Hematopoietic multipotent progenitor cell (in vitro differentiated cells): ENCODE measurements at regions not wholly inside any gene's neighbourhood (a gene's known extent, or its start where the extent isn't known, plus 50 kb on each side); places are given as distances from the start of the nearest gene placed in this dataset.

Experiments used
- DNase-seq, 3 donors: peaks; one replicate each; pipeline ENCODE4 v3.0.0-alpha.2; 2011 to 2015; ENCODE audit warnings: low read depth in 2 of 3, low spot score in 2 of 3

GRCh38 chr15:93300796-93301195 lies 211.8 kb upstream of the RGMA start:
- no peak for DNase-seq

- DNase-seq: no peak
Observed at GRCh38 chr15:93299675-93300074, 210.7 kb upstream of the RGMA start.

GRCh38 chr15:93298901-93299300 lies 209.9 kb upstream of the RGMA start:
- DNase-seq: no peak

GRCh38 chr15:93296759-93297500 lies 207.9 kb upstream of the RGMA start:
- no peak for DNase-seq

- no peak for DNase-seq
Observed at GRCh38 chr15:93294896-93295295, 205.9 kb upstream of the RGMA start.

- no peak for DNase-seq
Observed at GRCh38 chr15:93294066-93294465, 205.1 kb upstream of the RGMA start.

- DNase-seq: no peak
Observed at GRCh38 chr15:93291380-93291779, 202.4 kb upstream of the RGMA start.

- no peak for DNase-seq
Observed at GRCh38 chr15:93290618-93290946, 201.6 kb upstream of the RGMA start.

GRCh38 chr15:93289941-93290617 lies 201.1 kb upstream of the RGMA start:
- peak in 2 of 3 donors; percentile 3 to 59 for DNase-seq

- DNase-seq: no peak
Observed at GRCh38 chr15:93288728-93289294, 199.8 kb upstream of the RGMA start.

GRCh38 chr15:93286446-93286845 lies 197.4 kb upstream of the RGMA start:
- no peak for DNase-seq

GRCh38 chr15:93283854-93284253 lies 194.8 kb upstream of the RGMA start:
- no peak for DNase-seq

GRCh38 chr15:93282808-93283207 lies 193.8 kb upstream of the RGMA start:
- DNase-seq: no peak

GRCh38 chr15:93278783-93279182 lies 189.8 kb upstream of the RGMA start:
- DNase-seq: no peak

- no peak for DNase-seq
Observed at GRCh38 chr15:93278006-93278405, 189.0 kb upstream of the RGMA start.

- DNase-seq: no peak
Observed at GRCh38 chr15:93274257-93274656, 185.2 kb upstream of the RGMA start.

- DNase-seq: no peak
Observed at GRCh38 chr15:93271871-93272270, 182.9 kb upstream of the RGMA start.

GRCh38 chr15:93270937-93271467 lies 182.0 kb upstream of the RGMA start:
- DNase-seq: no peak

- DNase-seq: no peak
Observed at GRCh38 chr15:93268066-93268465, 179.1 kb upstream of the RGMA start.

GRCh38 chr15:93266291-93266690 lies 177.3 kb upstream of the RGMA start:
- DNase-seq: no peak

GRCh38 chr15:93265111-93265556 lies 176.1 kb upstream of the RGMA start:
- DNase-seq: no peak

- no peak for DNase-seq
Observed at GRCh38 chr15:93261845-93262244, 172.8 kb upstream of the RGMA start.
